Medulla oblongata (tissue), 1 donor: ENCODE measurements at regions not wholly inside any gene's neighbourhood (a gene's known extent, or its start where the extent isn't known, plus 50 kb on each side); places are given as distances from the start of the nearest gene placed in this dataset.

ENCODE experiments used
- DNase-seq: peaks from one replicate; pipeline ENCODE4 v3.0.0-alpha.2; 2015; ENCODE audit errors: extremely low spot score

DNA sequence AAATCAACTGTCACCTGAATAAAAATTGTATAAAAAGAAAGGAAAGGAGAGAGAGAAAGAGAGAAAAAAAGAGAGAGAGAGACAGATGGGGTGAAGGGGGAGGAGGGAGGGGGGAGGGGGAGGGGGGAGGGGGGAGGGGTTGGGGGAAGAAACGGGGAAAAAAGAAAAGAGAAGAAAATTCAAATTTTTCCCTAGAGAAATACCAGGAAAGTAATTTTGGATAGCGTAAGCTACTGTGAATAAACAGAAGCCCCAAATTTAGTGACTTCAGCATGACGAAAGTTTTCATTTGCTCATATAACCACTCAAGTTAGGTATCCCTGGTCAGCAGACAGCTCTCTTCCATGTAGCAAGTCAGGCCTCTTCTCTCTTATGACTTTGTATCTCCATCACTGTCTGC lies 289.4 kb upstream of the MYOCD start:
- no peak for DNase-seq

GRCh38 chr17:12386225-12386624 lies 279.5 kb upstream of the MYOCD start:
- no peak for DNase-seq

DNA sequence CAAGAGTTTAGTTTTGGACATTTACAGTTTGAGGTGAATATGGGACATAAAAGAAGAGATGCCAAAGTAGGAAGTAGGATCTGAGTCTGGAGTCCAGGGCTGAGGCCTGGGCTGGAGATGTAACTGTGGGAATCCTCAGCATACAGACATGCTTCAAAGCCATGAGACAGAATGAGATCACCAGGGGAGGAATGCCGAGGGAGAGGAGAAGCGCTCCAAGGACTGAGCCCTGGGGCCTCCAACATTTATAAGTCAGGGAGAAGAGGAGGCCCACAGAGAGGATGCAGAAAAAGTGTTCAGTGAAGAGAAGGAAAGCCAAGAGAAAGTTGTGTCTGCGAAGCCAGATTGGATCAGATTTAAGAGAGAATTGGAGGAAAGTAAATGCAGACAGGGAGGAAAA lies 277.5 kb upstream of the MYOCD start:
- DNase-seq, result no peak

DNA sequence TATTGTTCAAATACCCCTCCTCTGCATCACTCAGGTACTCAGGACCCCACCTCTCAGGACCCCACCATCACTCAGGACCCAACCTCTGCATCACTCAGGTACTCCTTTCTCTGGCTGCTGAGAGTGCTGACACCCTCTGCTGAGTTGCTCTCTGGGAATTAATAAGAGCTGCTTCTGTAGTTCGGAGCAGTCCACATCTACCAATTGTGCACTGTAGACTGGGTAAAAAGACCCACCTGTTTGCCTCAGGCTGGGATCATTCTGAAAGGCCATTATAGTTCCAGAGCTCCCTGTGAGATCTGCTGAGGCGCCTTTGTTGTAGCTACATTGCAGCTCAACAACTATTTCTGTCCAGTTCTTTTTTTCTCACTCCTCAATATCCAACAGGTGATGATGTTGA lies 276.3 kb upstream of the MYOCD start:
- DNase-seq, result no peak

- no peak for DNase-seq
Observed at GRCh38 chr17:12390631-12391030, 275.1 kb upstream of the MYOCD start.

DNA sequence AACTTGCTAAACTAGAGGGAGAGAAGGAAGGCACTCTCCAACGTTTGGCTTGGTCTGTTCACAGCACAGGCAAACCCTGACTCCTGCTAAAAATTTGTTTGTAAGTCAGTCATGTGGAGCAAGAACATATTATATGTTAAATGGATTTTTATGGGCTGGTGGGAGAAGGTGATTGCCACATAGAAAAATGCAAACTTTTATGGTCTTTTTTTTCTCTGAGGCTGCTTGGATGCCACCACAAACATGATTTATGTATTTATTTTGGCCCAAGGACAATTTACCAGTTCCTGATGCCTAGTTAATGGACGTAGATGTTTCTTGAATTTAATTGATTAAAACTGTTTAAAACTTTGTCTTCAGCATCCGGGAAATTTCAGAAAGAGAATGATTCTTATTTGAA lies 274.2 kb upstream of the MYOCD start:
- no peak for DNase-seq

- no peak for DNase-seq
Observed at GRCh38 chr17:12395733-12396354, 269.8 kb upstream of the MYOCD start.

DNA sequence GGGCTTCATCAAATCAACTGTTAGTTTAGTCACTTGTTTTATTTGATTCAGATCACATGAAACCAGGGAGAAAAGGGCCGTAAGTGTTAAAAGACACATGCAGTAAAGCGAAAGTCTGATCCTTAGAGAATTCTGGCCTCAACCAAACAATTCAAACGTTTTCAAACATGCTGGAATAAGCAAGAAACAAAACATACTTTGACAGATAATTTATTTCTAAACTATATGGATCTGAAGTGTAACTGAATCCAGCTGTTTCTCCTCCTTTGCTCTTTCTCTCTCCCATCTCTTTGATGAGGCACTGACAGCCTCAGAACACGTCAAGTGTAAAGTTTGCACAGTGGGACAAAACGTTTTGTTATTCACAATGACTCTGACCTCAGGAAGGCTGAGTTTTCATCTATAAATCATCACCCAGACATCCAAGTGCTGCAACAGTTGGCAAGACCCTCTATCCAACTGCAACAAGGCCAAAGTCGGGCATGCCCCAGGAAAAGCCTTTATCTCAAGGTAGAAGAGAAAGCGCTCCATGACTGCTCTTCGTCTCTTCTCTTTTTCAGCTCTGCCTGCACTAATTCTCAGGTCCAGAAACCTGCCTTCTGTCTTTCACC lies 267.1 kb upstream of the MYOCD start:
- no peak for DNase-seq

- no peak for DNase-seq
Observed at GRCh38 chr17:12402963-12403622, 262.6 kb upstream of the MYOCD start.

DNA sequence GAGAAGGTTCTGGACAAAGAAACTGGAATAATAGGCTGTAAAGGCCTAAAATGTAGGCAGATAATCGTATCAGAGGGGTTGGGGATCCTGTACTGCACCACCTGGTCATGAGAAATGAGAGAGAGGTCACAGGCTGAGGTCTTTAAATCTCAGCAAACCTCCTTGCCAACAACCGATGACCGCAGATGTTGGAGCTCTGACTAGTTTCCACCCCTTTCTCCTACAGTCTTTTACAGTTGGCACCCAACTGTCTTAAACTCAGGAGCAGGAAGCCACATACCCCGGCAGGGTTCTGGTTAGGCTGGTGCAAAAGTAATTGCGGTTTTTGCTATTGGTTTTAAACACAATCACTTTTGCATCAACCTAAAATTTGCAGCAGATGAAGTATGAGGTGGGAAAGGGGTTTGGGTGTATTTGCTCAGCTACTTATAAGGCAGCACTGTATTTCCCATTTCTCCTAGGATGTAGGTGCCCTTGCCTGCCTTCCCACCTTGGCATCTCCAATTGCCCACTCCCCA lies 261.8 kb upstream of the MYOCD start:
- DNase-seq, result no peak

DNA sequence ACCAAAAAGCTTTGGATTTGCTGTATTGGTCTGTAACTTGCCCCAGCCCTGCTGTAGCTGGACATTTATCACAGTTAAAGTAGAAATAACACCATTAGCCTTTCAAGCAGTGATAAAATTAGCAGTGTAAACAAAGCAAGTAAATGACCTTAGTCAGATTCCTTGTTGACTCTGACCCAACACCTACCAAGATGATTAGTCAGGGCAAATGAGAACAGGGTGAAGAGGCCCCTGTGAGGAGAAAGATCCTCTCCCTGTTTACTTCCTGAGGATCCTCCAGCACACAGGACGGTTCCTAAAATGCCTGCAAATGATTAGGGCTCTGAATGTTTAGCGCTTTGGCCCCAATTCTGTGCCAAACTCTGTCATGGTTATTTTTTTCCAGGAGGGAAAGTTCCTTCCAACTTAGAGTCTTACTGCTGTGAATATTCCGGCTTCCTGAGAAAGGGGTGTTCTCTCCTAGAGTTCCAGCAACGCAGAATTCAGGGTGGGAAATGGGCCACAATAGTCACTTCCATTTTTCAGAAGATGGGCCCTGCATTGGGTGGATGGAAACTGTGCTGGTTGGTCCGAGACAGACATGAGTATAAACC lies 259.0 kb upstream of the MYOCD start:
- no peak for DNase-seq

GRCh38 chr17:12407495-12408252 lies 258.0 kb upstream of the MYOCD start:
- no peak for DNase-seq

DNA sequence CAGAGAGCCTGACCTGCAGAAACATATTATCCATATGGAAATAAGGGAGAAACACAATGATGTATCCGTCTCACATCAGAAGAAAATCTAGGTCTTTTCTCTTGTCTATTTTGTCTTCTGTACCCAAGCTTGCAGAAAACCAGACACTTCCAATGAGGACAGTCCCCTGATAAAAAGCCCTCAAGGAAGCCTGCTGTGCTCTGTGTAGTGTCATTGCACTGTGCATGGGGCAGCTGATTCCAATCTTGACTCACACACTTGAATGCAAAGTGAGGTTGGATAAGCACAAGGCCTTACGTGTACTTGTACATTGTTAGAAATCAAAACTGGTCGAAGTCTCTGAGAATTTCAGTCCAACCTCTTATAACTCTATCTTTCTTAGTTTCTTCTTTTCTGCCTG lies 256.6 kb upstream of the MYOCD start:
- no peak for DNase-seq

DNA sequence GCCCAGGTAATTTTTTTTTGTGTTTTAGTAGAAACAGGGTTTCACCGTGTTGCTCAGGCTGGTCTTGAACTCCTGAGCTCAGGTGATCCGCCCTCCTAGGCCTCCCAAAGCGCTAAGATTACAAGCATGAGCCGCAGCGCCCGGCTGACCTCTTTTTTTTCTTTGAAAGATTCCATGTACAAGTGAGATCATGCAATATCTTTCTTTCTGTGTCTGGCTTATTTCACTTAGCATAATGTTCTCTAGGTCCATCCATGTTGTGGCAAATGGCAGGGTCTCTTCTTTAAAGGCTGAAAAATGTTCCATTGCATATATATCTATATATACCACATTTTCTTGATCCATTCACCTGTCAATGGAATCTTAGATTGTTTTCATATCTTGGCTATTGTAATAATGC lies 255.0 kb upstream of the MYOCD start:
- DNase-seq, result no peak

- DNase-seq, result no peak
Observed at GRCh38 chr17:12415031-12415430, 250.7 kb upstream of the MYOCD start.

DNA sequence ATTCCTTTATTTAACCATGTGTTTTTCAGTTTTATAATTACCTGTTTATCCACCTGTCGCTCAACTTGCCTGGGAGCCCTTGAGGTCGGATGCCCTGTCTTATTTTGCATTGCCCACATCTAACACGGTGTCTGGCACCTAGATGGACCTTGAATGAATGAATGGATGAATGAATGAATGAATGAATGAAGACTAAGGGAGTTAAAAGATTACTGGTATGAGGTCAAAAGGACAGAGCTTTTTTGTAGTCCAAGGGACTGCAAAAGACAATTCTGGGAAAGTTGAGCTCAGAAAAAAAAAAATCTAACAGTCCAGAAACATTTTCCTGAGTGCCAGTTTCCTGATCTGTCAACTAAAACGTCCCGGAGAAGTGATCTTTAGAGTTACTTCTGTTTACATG lies 244.6 kb upstream of the MYOCD start:
- no peak for DNase-seq

DNA sequence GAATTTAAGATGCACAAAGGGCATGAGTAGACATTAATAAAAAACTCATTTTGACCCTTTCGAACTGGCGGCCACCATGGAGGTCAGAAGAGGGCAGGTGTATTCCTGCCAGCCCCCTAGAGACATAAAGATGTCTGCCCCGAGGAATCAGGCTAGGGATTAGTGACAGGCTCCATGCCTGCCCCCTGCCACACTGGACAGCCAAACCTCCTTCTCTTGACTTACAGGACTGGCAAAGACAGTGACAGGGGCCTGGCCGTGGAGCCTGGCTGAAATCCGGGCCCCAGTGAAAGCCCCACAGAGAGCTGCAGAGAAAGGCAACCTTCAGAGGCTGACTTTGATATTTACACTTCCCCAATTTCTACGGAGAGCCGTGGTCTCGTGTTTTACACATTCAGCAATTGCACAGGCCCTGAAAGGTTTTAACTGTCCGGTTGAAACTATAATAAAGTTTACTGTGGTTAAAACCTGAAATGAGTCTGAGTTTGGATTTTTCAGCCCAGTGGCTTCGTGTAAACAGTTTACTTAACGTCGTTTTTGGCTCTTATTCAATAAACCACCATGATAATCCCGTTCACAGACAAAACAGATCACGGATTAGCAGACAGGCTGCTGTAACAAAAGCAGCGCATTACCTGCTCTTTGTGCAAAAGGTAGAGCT lies 243.9 kb upstream of the MYOCD start:
- DNase-seq, result no peak

- DNase-seq, result peak; percentile 7
Observed at GRCh38 chr17:12422651-12423050, 243.0 kb upstream of the MYOCD start.

DNA sequence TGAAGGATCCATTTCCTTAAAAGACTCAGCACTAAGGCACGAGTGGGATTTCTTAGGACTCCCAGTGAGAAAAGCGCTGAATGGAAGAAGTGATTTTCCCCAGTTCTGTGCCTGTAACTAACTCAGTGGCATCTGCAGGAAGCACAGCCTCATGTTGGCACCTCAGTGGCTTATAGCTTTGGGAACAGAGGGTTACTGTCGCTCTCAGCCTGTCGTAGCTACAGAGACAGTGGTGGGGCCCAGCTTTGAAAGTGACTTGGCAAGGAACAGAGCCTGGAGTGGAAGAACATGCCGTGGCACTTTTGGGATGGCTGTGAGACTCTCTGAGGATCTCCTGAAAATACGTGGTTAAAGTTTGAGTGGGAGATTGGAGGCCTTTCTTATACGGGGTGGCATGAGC lies 242.4 kb upstream of the MYOCD start:
- no peak for DNase-seq

DNA sequence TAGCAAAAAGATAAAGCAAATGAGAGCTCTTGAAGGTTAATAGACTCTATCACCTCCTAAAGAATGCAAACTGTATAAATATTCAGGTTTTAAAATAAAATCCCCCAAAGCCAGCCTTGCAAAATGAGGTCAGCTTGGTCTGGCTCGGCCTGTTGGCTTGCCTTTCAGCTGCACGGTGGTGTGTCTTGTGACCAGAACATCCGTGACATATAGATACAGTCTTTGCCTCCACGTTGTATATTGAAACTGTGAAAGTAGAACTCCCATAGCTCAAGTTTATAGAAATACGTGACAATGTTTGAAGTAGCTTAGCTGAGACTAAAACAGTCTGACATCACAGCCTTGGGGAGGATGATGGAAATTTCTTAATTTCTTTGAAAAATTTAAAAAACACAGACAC lies 236.6 kb upstream of the MYOCD start:
- DNase-seq, result no peak

GRCh38 chr17:12431188-12431587 lies 234.5 kb upstream of the MYOCD start:
- no peak for DNase-seq

DNA sequence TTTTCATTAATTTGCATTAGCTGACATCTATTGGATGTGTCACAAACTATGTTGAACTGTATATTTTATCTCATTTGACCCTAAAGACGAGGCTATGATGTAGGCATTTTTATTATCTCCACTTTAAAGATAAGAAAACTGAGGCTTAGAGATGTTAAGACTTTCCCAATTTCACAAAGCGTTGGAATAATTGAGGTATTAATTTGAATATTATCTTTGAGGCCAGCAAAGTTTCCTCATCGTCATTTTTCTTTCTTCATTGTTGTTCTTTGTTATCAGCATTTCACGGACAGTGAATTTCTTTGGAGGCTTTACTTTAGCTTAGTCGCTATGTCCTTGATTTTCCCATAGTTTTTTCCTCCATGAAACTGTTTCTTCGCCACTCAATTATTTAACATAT lies 227.5 kb upstream of the MYOCD start:
- no peak for DNase-seq
